ENCODE measurements at regions not wholly inside any gene's neighbourhood (a gene's known extent, or its start where the extent isn't known, plus 50 kb on each side); places are given as distances from the start of the nearest gene placed in this dataset.

DNA sequence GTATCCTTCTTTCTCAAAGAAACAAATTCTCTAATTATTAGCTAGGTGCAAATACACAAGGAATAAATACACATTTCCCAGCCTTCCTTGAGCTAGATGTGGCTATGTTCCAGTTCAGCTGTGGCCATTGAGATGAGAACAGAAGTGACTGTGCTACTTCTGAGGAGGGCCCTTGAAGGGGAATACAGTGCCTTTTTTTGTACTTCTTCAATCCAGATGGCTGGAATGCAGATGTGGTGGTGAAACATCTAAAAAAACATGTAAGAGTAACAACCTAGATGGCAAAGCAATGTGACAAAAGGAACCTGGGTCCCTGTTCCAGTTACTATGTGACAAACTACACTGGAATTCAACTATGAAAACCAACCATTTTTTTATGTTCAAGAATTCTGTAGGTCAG, 115.4 kb upstream of the DST start:
- no peak for TF ChIP-seq POLR2A (IDR thresholded peaks at IDR 0.05)
- TF ChIP-seq, protein P1, sequence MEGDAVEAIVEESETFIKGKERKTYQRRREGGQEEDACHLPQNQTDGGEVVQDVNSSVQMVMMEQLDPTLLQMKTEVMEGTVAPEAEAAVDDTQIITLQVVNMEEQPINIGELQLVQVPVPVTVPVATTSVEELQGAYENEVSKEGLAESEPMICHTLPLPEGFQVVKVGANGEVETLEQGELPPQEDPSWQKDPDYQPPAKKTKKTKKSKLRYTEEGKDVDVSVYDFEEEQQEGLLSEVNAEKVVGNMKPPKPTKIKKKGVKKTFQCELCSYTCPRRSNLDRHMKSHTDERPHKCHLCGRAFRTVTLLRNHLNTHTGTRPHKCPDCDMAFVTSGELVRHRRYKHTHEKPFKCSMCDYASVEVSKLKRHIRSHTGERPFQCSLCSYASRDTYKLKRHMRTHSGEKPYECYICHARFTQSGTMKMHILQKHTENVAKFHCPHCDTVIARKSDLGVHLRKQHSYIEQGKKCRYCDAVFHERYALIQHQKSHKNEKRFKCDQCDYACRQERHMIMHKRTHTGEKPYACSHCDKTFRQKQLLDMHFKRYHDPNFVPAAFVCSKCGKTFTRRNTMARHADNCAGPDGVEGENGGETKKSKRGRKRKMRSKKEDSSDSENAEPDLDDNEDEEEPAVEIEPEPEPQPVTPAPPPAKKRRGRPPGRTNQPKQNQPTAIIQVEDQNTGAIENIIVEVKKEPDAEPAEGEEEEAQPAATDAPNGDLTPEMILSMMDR (IDR thresholded peaks at IDR 0.05): no peak
- no peak for TF ChIP-seq POLR2AphosphoS5 (IDR thresholded peaks at IDR 0.05)
- no peak for TF ChIP-seq EP300 (IDR thresholded peaks at IDR 0.05)
